ENCODE measurements at regions not wholly inside any gene's neighbourhood (a gene's known extent, or its start where the extent isn't known, plus 50 kb on each side); places are given as distances from the start of the nearest gene placed in this dataset.
"Not testable (repeated sequence)": the region's sequence is repeated elsewhere in the genome, so short reads cannot be mapped to it uniquely, and the experiment has no call there.

GRCh38 chr7:73170902-73171301 lies 85.1 kb upstream of the SPDYE9 start:
- TF ChIP-seq USF2, FOS (IDR thresholded peaks at IDR 0.05; ENCODE audit: low read depth, low read length): not testable (repeated sequence)

Measured in IMR-90 (cell line).